LNCAP (cell line): ENCODE measurements at regions not wholly inside any gene's neighbourhood (a gene's known extent, or its start where the extent isn't known, plus 50 kb on each side); places are given as distances from the start of the nearest gene placed in this dataset.

Source experiments
- TF ChIP-seq, protein P1 (sequence below): fragments of 450-650 bp; IDR thresholded peaks from 2 replicates; pipeline ENCODE4 v1.5.1; 2017; ENCODE audit warnings: mild to moderate bottlenecking

DNA sequence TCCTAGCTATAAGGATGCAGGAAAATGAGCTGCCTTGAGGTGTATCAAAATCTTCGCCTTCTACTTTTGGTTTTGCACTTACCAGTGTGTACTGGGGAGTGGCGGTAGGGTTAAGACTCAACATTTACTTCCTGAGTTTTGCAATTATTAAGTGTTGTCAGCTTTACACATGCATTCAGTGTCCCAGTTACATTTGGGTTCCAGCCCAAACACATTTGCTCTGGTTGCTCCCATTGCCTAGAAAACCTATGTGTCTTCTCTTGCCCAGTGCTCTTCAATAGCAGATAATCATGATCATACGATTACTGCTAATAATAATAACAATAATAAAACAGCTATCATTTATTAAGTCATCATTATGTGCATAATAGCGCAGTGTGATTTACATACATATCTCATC lies 241.5 kb upstream of the PAPPA start:
- TF ChIP-seq, protein P1, sequence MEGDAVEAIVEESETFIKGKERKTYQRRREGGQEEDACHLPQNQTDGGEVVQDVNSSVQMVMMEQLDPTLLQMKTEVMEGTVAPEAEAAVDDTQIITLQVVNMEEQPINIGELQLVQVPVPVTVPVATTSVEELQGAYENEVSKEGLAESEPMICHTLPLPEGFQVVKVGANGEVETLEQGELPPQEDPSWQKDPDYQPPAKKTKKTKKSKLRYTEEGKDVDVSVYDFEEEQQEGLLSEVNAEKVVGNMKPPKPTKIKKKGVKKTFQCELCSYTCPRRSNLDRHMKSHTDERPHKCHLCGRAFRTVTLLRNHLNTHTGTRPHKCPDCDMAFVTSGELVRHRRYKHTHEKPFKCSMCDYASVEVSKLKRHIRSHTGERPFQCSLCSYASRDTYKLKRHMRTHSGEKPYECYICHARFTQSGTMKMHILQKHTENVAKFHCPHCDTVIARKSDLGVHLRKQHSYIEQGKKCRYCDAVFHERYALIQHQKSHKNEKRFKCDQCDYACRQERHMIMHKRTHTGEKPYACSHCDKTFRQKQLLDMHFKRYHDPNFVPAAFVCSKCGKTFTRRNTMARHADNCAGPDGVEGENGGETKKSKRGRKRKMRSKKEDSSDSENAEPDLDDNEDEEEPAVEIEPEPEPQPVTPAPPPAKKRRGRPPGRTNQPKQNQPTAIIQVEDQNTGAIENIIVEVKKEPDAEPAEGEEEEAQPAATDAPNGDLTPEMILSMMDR = no peak

- TF ChIP-seq, protein P1 = no peak
Observed at GRCh38 chr9:115913696-115914095, 239.9 kb upstream of the PAPPA start.

- TF ChIP-seq, protein P1 = no peak
Observed at GRCh38 chr9:115914291-115914690, 239.3 kb upstream of the PAPPA start.

GRCh38 chr9:115921301-115921700 lies 232.3 kb upstream of the PAPPA start:
- TF ChIP-seq, protein P1 = no peak

DNA sequence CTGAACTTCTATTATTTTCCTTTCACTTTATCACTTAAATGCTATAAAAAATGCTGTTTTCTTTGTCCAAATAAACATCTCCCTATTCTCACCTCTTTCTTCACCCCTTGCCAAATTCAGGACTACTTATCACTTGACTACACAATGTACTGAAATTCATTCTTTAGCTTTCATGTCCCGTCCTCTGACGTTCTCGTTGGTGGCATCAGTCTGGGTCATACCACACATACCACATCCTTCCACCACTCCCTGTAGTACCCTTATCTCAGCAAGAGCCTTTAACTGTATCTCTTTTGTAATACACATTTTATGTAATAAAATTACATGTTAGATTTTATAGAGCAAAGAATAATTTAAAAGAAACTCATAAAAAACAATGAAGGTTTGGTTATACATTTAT lies 231.1 kb upstream of the PAPPA start:
- TF ChIP-seq, protein P1 = no peak

DNA sequence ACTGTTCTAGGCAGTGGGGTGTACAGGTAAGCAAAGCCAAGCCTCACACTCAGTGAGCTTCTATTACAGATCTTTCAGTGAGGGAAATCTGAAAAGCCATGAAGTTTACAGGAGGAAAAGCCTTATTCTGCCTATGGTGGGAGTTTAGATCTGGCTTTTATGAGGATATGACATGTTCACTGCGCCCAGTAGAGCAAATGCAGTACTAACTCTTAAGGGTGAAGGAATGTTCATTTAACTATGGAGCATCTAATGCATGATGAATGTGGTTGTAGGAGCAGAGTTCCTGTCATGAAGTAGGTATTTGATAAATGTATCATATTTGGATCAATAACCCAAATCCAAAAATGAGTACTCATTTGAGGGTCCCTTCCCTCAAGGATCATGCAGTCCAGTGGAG lies 230.2 kb upstream of the PAPPA start:
- TF ChIP-seq, protein P1 = no peak

DNA sequence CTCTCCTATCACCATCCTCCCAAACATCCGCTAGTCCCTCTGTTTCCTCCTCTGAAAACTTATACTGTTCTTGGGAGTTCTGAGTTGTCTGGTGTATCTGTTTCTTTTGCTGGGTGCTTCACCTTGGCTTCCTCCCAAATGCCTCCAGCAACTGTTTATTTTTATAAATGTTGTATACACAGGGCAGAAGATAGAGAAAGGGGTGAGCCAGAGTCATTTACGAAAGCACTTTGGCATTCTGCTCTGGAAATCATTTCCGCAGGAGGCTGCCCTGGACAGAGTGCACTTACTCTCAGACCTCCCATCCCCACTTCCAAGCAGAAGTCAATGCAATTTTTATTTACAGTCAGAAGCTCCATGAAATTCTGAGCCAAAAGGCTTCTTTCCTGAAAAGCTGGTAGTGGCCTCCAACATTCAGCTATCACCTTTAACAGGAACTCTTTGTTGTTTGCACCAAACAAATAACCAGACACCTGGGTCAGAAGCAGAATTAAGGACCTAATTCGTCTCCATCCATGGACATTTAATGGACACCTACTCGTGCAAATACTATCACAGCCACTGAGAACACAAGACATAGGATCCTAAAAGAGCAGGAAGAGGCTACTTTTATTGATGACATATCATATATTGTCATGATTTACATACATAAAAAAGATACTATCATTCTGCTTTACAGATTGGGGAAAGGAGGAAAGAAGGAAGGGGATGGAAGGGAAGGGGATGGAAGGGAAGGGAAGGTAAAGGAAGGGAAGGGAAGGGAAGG lies 229.5 kb upstream of the PAPPA start:
- TF ChIP-seq, protein P1 = no peak

DNA sequence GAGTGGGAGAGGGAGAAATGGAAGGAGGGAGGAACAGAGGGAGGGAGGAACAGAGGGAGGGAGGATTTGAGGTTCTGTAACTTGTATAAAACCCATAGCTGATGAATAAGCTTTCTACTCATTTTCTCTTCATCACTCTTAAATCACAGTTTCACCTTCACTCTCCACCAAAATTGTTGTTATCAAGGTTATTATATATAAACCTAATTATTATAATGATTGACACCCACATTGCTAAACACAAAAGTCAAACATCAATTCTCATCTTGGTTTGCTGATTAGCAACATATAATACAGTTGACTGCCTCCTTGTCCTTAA lies 229.0 kb upstream of the PAPPA start:
- TF ChIP-seq, protein P1 = no peak
